Astrocyte (in vitro differentiated cells and primary cell): ENCODE measurements at regions not wholly inside any gene's neighbourhood (a gene's known extent, or its start where the extent isn't known, plus 50 kb on each side); places are given as distances from the start of the nearest gene placed in this dataset.

Experiments
- EZH2 ChIP-seq: IDR thresholded peaks from 2 replicates; pipeline ENCODE4 v1.6.1; 2012; ENCODE audit warnings: mild to moderate bottlenecking, low read length, inconsistent platforms; ENCODE audit not compliant: insufficient read depth
- TF ChIP-seq, protein P1 (sequence below): IDR thresholded peaks from 2 replicates; pipeline ENCODE4 v1.5.1; 2011; ENCODE audit warnings: low read depth, mild to moderate bottlenecking, inconsistent platforms, low read length, moderate library complexity; ENCODE audit not compliant: insufficient read depth

DNA sequence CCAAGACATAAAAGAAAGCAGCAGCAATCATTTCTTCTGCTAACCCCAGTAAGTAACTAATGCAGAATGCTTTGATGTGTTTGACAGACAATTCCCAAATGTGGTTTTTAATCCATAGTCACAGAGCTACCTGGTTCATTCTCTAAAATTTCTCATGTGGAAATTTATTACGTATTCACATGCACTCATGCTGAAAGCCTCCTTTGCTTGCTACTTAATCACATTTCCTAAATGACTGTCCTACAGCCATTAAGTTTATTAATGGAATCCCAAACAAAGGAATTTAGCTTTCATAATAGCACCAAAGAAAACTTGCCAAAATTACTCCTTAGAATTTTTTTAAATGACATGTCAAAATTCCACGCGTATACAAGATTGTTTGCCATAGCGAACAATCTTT lies 68.6 kb upstream of the MCHR2 start:
- TF ChIP-seq, protein P1, sequence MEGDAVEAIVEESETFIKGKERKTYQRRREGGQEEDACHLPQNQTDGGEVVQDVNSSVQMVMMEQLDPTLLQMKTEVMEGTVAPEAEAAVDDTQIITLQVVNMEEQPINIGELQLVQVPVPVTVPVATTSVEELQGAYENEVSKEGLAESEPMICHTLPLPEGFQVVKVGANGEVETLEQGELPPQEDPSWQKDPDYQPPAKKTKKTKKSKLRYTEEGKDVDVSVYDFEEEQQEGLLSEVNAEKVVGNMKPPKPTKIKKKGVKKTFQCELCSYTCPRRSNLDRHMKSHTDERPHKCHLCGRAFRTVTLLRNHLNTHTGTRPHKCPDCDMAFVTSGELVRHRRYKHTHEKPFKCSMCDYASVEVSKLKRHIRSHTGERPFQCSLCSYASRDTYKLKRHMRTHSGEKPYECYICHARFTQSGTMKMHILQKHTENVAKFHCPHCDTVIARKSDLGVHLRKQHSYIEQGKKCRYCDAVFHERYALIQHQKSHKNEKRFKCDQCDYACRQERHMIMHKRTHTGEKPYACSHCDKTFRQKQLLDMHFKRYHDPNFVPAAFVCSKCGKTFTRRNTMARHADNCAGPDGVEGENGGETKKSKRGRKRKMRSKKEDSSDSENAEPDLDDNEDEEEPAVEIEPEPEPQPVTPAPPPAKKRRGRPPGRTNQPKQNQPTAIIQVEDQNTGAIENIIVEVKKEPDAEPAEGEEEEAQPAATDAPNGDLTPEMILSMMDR, result no peak
- TF ChIP-seq EZH2, result no peak
